HCT116 (cell line): ENCODE measurements at regions not wholly inside any gene's neighbourhood (a gene's known extent, or its start where the extent isn't known, plus 50 kb on each side); places are given as distances from the start of the nearest gene placed in this dataset.

Source experiments
- ATAC-seq: fragments of 200-7000 bp; cut with Tn5 transposase; 2 replicates; pipeline ENCODE4 v1.9.1; 2020; ENCODE audit warnings: mild to moderate bottlenecking, moderate library complexity
- BruUV-seq: library from RNA; stranded (reverse); fragments of 400-500 nt; replicated peaks from 2 replicates; lab custom pipeline; 2021; lab: Mats Ljungman, UMichigan
- CTCF ChIA-PET: fragments of 300-600 bp; sonication (Branson Sonifier 250); formaldehyde crosslinking; loops from one replicate; lab custom pipeline; 2021; ENCODE audit warnings: antibody characterized with exemption; lab: Charles Lee
- POLR2A ChIA-PET: fragments of 300-600, 350-600 bp; sonication (Branson Sonifier 250); formaldehyde crosslinking; loops from one replicate; lab custom pipeline; 2021; ENCODE audit warnings: antibody characterized with exemption; lab: Charles Lee
- RAD21 ChIA-PET, 2 experiments: fragments of 300-600 bp; sonication (Branson Sonifier 250); formaldehyde crosslinking; loops; one replicate each; lab custom pipeline; 2023; ENCODE audit warnings: low total read pairs in 2 of 2; ENCODE audit not compliant: uncharacterized antibody in 2 of 2, unreplicated experiment in 2 of 2, low non-redundant PET in 1 of 2; lab: Charles Lee
- DNase-seq: peaks from one replicate; pipeline ENCODE4 v3.0.0-alpha.2; 2010; ENCODE audit warnings: low read depth, low spot score
- H2AFZ ChIP-seq: fragments of 200-600 bp; shearing (Covaris generic), sonication (generic); 2 replicates; pipeline ENCODE4 v1.6.1; 2017; ENCODE audit warnings: low read depth, mixed run types, mixed read lengths, antibody characterized with exemption, low read length; ENCODE audit not compliant: poor library complexity, severe bottlenecking
- H3K27ac ChIP-seq: 2 replicates; pipeline ENCODE4 v1.5.1; 2012; ENCODE audit warnings: low read depth, low read length
- H3K27me3 ChIP-seq: fragments of 200-600 bp; sonication (generic); 2 replicates; pipeline ENCODE4 v1.6.1; 2016; ENCODE audit warnings: mixed run types, low read length, mixed read lengths; ENCODE audit not compliant: insufficient read depth
- H3K36me3 ChIP-seq, 2 experiments: fragments of 200-500 bp in 1 of 2; fragments of 200-600 bp in 1 of 2; sonication (Bioruptor generic) in 1 of 2; sonication (generic) in 1 of 2; 2 replicates each; pipeline versions ENCODE4 v1.5.1 to v1.6.1; 2014 to 2016; ENCODE audit warnings: low read length in 2 of 2, inconsistent platforms in 1 of 2, mixed read lengths in 1 of 2, mixed run types in 1 of 2; ENCODE audit not compliant: insufficient read depth in 2 of 2, control insufficient read depth in 1 of 2
- H3K4me1 ChIP-seq, 2 experiments: fragments of 200-600 bp in 1 of 2; sonication (generic) in 1 of 2; 2 replicates each; pipeline versions ENCODE4 v1.5.1 to v1.6.1; 2012 to 2017; ENCODE audit warnings: low read length in 2 of 2, inconsistent platforms in 1 of 2, mild to moderate bottlenecking in 1 of 2, mixed read lengths in 1 of 2, mixed run types in 1 of 2, moderate library complexity in 1 of 2; ENCODE audit not compliant: insufficient read depth in 2 of 2, control insufficient read depth in 1 of 2
- H3K4me2 ChIP-seq: fragments of 200-600 bp; sonication (generic); 2 replicates; pipeline ENCODE4 v1.6.1; 2017; ENCODE audit warnings: mixed run types, low read length, mixed read lengths
- H3K4me3 ChIP-seq, 2 experiments: fragments of 200-600 bp in 1 of 2; sonication (generic) in 1 of 2; replicated peaks in 1 of 2; 2 replicates each; pipeline ENCODE4 v1.5.1; 2011 to 2016; ENCODE audit warnings: low read length in 2 of 2, control low read depth in 1 of 2, low read depth in 1 of 2, mild to moderate bottlenecking in 1 of 2, mixed read lengths in 1 of 2, mixed run types in 1 of 2
- H3K79me2 ChIP-seq: fragments of 200-600 bp; sonication (generic); 2 replicates; pipeline ENCODE4 v1.6.1; 2017; ENCODE audit warnings: mild to moderate bottlenecking, mixed run types, low read length, moderate library complexity, mixed read lengths; ENCODE audit not compliant: insufficient read depth
- H3K9ac ChIP-seq: fragments of 200-600 bp; sonication (generic); 2 replicates; pipeline ENCODE4 v1.6.1; 2016; ENCODE audit warnings: low read length, mixed read lengths
- H3K9me2 ChIP-seq: fragments of 200-600 bp; sonication (generic), shearing (Covaris generic); 2 replicates; pipeline ENCODE4 v1.6.1; 2017; ENCODE audit warnings: mixed run types, mild to moderate bottlenecking, moderate library complexity; ENCODE audit not compliant: insufficient read depth
- H3K9me3 ChIP-seq, 2 experiments: fragments of 200-500 bp in 1 of 2; fragments of 200-600 bp in 1 of 2; sonication (Bioruptor generic) in 1 of 2; sonication (generic) in 1 of 2; 2 replicates each; pipeline ENCODE4 v1.6.1; 2014 to 2017; ENCODE audit warnings: low read length in 2 of 2, mixed read lengths in 2 of 2, inconsistent platforms in 1 of 2, low read depth in 1 of 2, mild to moderate bottlenecking in 1 of 2, mixed run types in 1 of 2, moderate library complexity in 1 of 2; ENCODE audit not compliant: control insufficient read depth in 1 of 2, insufficient read depth in 1 of 2
- H4K20me1 ChIP-seq: fragments of 200-600 bp; sonication (generic), shearing (Covaris generic); 2 replicates; pipeline ENCODE4 v1.6.1; 2017; ENCODE audit warnings: mixed run types, mild to moderate bottlenecking, moderate library complexity; ENCODE audit not compliant: insufficient read depth
- CEBPB ChIP-seq: IDR thresholded peaks from 2 replicates; pipeline ENCODE4 v1.6.1; 2012; ENCODE audit warnings: low read depth
- EGR1 ChIP-seq: IDR thresholded peaks from 2 replicates; pipeline ENCODE4 v1.6.1; 2012; ENCODE audit warnings: low read depth
- EZH2 ChIP-seq: fragments of 200-600 bp; sonication (generic); IDR thresholded peaks from 2 replicates; pipeline ENCODE4 v1.6.1; 2017; ENCODE audit warnings: antibody characterized with exemption, mixed run types
- FOSL1 ChIP-seq: IDR thresholded peaks from 2 replicates; pipeline ENCODE4 v1.6.1; 2012; ENCODE audit warnings: low read depth
- JUND ChIP-seq: IDR thresholded peaks from 2 replicates; pipeline ENCODE4 v1.6.1; 2012
- SRF ChIP-seq: IDR thresholded peaks from 2 replicates; pipeline ENCODE4 v1.6.1; 2012; ENCODE audit warnings: low read depth
- ZNF274 ChIP-seq: fragments of 200-500 bp; sonication (Bioruptor generic); IDR thresholded peaks from 2 replicates; pipeline ENCODE4 v1.6.1; 2014; ENCODE audit warnings: mild to moderate bottlenecking, low read depth, low read length, inconsistent platforms
- intact Hi-C: fragments of 100-400 bp; cut with micrococcal nuclease; formaldehyde crosslinking; loops from 2 replicates; pipeline ENCODE4 v1.10.0; 2022
- TF ChIP-seq, protein P1 (sequence below): IDR thresholded peaks from 2 replicates; pipeline ENCODE4 v1.6.1; 2011; ENCODE audit warnings: mild to moderate bottlenecking, low read length, moderate library complexity; ENCODE audit not compliant: insufficient replicate concordance; ENCODE audit errors: extremely low read depth
- TF ChIP-seq, protein P2 (sequence below): IDR thresholded peaks from 2 replicates; pipeline ENCODE4 v1.6.1; 2012; ENCODE audit warnings: low read depth

DNA sequence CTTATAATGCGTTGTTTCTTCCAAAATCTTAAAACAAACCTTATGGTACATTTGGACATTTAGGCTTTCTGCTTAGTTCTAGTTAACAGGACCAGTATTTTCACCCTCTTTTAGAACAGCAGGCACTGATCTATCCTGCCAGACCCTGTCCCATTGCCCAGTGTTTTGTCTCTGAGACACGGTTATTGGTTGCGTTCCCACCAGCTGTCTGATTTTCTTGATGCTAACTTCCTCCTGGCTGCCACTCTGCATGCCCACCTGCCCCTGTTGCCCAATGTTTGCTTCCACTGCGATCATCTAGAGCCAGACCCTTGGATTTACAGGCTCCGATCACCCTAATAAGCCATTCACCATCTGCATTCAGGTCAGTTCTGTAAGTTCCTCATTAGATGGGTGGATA, 506.0 kb upstream of the CDH6 start:
- POLR2A ChIA-PET: no interaction called here
- Histone ChIP-seq H3K27ac (no peak overlapping the region), H3K27me3 (no peaks in the 10 kb centered on the region), H3K79me2 (no peaks in the 10 kb centered on the region), H3K9ac (no peak overlapping the region), H3K4me3 (no peak overlapping the region), H3K36me3 (no peaks in the 10 kb centered on the region), H2AFZ (no peak overlapping the region), H3K9me2 (no peaks in the 10 kb centered on the region), H3K4me1 (no peaks in the 10 kb centered on the region), H3K9me3 (peaks cover 13 to 21% of the 10 kb centered on the region in 2 experiments; a peak in 2 of 4 replicates), H4K20me1 (no peaks in the 10 kb centered on the region), H3K4me2 (no peak overlapping the region)
- BruUV-seq: no TSS peak
- RAD21 ChIA-PET: no interaction called here
- intact Hi-C loops: no loop called here
- no peak for ATAC-seq
- DNase-seq: no peak
- TF ChIP-seq, protein P1, sequence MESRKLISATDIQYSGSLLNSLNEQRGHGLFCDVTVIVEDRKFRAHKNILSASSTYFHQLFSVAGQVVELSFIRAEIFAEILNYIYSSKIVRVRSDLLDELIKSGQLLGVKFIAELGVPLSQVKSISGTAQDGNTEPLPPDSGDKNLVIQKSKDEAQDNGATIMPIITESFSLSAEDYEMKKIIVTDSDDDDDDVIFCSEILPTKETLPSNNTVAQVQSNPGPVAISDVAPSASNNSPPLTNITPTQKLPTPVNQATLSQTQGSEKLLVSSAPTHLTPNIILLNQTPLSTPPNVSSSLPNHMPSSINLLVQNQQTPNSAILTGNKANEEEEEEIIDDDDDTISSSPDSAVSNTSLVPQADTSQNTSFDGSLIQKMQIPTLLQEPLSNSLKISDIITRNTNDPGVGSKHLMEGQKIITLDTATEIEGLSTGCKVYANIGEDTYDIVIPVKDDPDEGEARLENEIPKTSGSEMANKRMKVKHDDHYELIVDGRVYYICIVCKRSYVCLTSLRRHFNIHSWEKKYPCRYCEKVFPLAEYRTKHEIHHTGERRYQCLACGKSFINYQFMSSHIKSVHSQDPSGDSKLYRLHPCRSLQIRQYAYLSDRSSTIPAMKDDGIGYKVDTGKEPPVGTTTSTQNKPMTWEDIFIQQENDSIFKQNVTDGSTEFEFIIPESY: no peak
- TF ChIP-seq CEBPB: no peak
- CTCF ChIA-PET: no interaction called here

DNA sequence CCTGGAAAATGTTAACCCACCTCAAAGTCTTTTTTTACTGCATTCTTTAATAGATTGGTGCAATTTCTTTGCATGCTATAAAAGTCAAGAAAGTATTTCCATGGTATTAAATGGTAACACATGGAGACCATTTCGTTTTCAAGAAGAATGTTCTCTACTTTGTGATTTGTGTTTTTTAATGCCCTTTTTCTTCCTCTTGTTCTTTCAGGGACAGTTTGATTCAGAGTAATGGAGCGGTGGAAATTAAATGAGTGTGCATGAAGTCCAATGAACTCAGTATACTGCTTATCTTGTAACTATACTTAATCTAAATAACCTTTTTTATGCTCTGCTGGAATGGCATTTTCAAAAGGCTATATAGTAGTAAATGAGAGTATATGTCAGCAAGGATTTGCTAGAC, 507.0 kb upstream of the CDH6 start:
- Histone ChIP-seq H3K27me3 (no peaks in the 10 kb centered on the region), H4K20me1 (no peaks in the 10 kb centered on the region), H3K27ac (no peak overlapping the region), H3K9ac (no peak overlapping the region), H3K9me3 (peaks cover 18 to 19% of the 10 kb centered on the region in 2 experiments; a peak in 2 of 4 replicates), H3K36me3 (no peaks in the 10 kb centered on the region), H2AFZ (no peak overlapping the region), H3K9me2 (no peaks in the 10 kb centered on the region), H3K79me2 (no peaks in the 10 kb centered on the region), H3K4me1 (no peaks in the 10 kb centered on the region), H3K4me3 (no peak overlapping the region), H3K4me2 (no peak overlapping the region)
- DNase-seq: no peak
- POLR2A ChIA-PET: no interaction called here
- CTCF ChIA-PET: no interaction called here
- RAD21 ChIA-PET: no interaction called here
- intact Hi-C loops: no loop called here
- no peak for ATAC-seq
- BruUV-seq: no TSS peak
- TF ChIP-seq ZNF274 (no peak), FOSL1 (no peak), EZH2 (no peak), JUND (no peak), EGR1 (no peak), SRF (no peak)
- TF ChIP-seq, protein P2, sequence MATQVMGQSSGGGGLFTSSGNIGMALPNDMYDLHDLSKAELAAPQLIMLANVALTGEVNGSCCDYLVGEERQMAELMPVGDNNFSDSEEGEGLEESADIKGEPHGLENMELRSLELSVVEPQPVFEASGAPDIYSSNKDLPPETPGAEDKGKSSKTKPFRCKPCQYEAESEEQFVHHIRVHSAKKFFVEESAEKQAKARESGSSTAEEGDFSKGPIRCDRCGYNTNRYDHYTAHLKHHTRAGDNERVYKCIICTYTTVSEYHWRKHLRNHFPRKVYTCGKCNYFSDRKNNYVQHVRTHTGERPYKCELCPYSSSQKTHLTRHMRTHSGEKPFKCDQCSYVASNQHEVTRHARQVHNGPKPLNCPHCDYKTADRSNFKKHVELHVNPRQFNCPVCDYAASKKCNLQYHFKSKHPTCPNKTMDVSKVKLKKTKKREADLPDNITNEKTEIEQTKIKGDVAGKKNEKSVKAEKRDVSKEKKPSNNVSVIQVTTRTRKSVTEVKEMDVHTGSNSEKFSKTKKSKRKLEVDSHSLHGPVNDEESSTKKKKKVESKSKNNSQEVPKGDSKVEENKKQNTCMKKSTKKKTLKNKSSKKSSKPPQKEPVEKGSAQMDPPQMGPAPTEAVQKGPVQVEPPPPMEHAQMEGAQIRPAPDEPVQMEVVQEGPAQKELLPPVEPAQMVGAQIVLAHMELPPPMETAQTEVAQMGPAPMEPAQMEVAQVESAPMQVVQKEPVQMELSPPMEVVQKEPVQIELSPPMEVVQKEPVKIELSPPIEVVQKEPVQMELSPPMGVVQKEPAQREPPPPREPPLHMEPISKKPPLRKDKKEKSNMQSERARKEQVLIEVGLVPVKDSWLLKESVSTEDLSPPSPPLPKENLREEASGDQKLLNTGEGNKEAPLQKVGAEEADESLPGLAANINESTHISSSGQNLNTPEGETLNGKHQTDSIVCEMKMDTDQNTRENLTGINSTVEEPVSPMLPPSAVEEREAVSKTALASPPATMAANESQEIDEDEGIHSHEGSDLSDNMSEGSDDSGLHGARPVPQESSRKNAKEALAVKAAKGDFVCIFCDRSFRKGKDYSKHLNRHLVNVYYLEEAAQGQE: no peak
